AG04449 (cell line): ENCODE measurements at regions not wholly inside any gene's neighbourhood (a gene's known extent, or its start where the extent isn't known, plus 50 kb on each side); places are given as distances from the start of the nearest gene placed in this dataset.

ENCODE experiments used
- CTCF ChIA-PET: fragments of 350-600 bp; formaldehyde crosslinking; extraction: SDS; loops from one replicate; lab custom pipeline; 2021; ENCODE audit warnings: antibody characterized with exemption; lab: Yijun Ruan, JAX
- POLR2A ChIA-PET: fragments of 400-600, 350-600 bp; formaldehyde crosslinking; extraction: SDS; loops from one replicate; lab custom pipeline; 2020; ENCODE audit warnings: antibody characterized with exemption, inconsistent platforms; lab: Yijun Ruan, JAX
- DNase-seq: peaks from one replicate; pipeline ENCODE4 v3.0.0-alpha.2; 2010; ENCODE audit warnings: low read depth, low spot score
- H3K4me3 ChIP-seq: 2 replicates; pipeline ENCODE4 v1.5.1; 2011; ENCODE audit warnings: low read depth, mild to moderate bottlenecking, control low read depth, low read length
- TF ChIP-seq, protein P1 (sequence below): IDR thresholded peaks from one replicate; pipeline ENCODE4 v1.5.1; 2011; ENCODE audit warnings: mild to moderate bottlenecking, moderate library complexity, low read length, control low read depth, inconsistent platforms; ENCODE audit not compliant: insufficient read depth; ENCODE audit errors: missing control alignments

DNA sequence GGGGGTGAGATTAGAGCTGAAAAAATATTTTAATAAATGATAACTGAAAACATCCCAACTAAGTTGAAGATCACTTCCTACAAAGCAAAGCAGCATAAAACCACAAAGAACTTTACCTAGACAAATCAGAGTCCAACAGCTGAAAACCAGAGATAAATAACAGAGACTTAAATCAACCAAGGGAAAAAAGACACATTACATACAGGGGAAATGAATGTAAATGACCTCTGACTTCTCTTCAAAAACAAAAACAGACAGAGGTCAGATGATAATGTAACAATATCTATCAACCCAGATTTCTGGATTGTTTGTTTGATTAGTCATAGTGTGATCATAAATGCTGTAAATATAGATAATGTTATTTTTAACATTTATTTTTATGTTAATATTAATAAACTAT lies 782.8 kb downstream of the TFAP2A start:
- ChIA-PET CTCF (no interaction called here), POLR2A (no interaction called here)
- H3K4me3 ChIP-seq, result no peak overlapping the region
- DNase-seq, result no peak
- TF ChIP-seq, protein P1, sequence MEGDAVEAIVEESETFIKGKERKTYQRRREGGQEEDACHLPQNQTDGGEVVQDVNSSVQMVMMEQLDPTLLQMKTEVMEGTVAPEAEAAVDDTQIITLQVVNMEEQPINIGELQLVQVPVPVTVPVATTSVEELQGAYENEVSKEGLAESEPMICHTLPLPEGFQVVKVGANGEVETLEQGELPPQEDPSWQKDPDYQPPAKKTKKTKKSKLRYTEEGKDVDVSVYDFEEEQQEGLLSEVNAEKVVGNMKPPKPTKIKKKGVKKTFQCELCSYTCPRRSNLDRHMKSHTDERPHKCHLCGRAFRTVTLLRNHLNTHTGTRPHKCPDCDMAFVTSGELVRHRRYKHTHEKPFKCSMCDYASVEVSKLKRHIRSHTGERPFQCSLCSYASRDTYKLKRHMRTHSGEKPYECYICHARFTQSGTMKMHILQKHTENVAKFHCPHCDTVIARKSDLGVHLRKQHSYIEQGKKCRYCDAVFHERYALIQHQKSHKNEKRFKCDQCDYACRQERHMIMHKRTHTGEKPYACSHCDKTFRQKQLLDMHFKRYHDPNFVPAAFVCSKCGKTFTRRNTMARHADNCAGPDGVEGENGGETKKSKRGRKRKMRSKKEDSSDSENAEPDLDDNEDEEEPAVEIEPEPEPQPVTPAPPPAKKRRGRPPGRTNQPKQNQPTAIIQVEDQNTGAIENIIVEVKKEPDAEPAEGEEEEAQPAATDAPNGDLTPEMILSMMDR, result no peak

DNA sequence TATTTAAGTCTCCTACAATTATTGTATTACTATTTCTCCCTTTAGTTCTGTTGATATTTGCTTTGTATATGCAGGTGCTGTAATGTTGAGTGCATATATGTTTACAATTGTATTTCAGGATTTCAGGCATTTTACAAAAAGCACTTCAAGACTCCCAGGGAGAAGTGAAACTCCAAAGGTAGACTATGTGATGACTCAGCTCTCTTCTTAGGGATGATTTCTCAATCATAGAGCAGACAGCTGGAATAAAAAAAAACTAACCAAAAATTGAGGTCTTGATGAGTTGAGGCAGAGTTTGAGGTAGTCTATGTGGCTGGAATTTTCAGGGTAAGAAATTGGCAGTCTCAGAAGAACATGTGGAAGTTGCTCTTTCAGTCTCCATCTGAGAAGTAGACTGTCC lies 786.1 kb downstream of the TFAP2A start:
- ChIA-PET POLR2A (no interaction called here), CTCF (interaction anchor here (1.3 kb wide), 1 partner anchor 11 kb away, joined by 3 read pairs; no protein-coding TSS in a partner anchor)
- DNase-seq, result no peak
- TF ChIP-seq, protein P1, result no peak
- no peak overlapping the region for H3K4me3 ChIP-seq

DNA sequence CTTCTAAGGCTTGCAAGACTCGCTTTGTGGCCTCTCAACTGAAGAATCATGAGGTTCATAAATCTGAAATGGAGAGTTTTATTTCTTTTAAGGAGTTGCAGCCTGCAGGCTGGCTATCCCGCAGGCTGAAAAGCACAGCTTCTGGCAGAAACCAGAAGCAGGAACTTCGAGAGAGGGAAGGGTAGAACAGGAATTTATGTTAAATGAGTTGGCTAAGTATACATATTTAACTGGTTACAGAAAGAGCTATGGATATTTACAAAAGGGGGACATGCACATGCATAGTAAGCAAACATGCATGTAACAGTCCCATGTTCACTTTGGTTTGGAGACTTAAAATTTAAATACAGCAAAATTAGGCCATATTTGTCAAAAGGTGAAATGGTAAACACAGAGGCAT lies 787.0 kb downstream of the TFAP2A start:
- POLR2A ChIA-PET, result no interaction called here
- no peak overlapping the region for H3K4me3 ChIP-seq
- DNase-seq, result no peak
- TF ChIP-seq, protein P1, result no peak
- CTCF ChIA-PET, result no interaction called here

DNA sequence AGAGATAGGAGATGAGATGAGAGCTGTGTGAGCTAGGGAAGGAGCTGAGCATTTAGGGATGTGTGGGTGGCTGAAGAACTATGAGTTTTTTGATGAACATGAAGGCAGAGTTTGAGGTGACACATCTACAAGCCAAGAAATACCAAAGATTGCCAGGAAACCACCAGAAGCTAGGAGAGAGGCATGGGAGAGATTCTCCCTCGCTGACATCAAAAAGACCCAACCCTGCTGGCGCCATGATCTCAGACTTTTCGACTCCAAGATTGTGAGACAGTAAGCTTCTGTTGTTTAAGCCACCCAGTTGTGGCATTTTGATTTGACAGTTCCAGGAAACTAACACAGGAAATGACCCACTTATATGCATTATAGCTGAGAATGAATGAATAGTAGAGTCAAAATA lies 790.9 kb downstream of the TFAP2A start:
- ChIA-PET POLR2A (no interaction called here), CTCF (no interaction called here)
- TF ChIP-seq, protein P1, result no peak
- no peak for DNase-seq
- no peak overlapping the region for H3K4me3 ChIP-seq

DNA sequence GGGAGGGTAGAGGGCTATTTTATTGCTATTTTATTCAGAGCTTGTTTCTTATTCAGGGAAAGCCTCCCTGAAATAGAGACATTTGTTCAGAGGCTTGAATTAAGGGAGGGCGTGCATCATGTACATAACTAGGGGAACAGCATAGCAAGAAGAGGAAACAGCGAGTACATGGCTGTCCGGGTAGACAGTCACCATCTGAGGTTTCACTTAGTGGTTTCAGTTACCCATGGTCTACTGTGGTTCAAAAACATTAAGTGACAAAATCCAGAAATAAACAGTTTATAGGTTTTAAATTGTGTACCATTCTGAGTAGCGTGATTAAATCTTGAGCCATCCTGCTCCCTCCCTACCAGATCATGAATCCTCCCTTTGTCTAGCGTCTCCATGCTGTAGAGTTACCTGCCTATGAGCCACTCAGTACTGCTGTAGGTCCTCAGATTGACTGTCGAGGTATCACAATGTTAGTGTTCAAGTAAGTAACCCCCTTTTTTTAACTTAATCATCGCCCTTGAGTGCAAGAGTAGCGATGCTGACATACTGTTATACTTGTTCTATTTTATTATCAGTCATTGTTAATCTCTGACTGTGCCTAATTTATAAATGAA lies 791.5 kb downstream of the TFAP2A start:
- no peak for DNase-seq
- CTCF ChIA-PET, result no interaction called here
- no peak overlapping the region for H3K4me3 ChIP-seq
- TF ChIP-seq, protein P1, result no peak
- POLR2A ChIA-PET, result no interaction called here

DNA sequence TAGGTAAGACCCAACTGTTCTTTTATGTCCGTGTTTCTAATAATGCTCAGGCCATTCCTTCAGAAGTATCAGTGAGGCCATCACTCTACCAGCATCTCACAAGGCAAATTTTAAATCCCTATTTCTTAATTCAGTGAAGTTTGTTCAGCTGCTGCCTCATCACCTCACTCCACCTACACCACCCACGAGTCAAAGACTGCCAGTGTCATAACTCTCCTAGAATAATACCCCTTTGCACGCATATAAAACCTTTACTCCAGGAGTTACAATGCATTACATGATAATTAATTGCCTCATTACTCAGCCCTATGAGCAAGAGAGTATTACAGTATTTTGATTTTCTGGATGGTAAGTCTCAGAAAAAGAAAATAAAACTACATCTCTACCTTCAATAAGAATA lies 793.6 kb downstream of the TFAP2A start:
- TF ChIP-seq, protein P1, result no peak
- DNase-seq, result no peak
- CTCF ChIA-PET, result no interaction called here
- POLR2A ChIA-PET, result no interaction called here
- no peak overlapping the region for H3K4me3 ChIP-seq
